ENCODE measurements at regions not wholly inside any gene's neighbourhood (a gene's known extent, or its start where the extent isn't known, plus 50 kb on each side); places are given as distances from the start of the nearest gene placed in this dataset.
"Not testable (repeated sequence)": the region's sequence is repeated elsewhere in the genome, so short reads cannot be mapped to it uniquely, and the experiment has no call there.

DNA sequence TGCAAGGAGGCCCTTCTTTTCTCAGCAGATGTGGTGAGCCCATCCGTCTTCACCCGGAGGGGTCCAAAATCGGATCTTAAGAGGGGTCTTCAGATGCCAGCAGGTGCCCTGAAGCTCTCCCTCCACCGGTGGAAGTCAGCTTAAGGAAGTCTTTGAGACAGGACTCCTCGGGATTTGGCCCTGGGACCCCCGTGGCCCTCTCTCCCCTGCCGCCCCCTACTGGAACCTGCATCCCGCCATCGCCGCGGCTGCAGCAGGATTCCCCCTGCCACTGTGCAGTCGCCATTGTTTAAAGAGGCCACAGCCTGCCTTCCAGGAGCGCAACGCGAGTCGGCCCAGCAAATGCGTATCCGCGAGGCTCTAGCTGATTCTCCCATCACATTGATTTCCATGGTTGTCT is 292.5 kb upstream of the ZNF337 start:
- Histone ChIP-seq H2BK5ac (ENCODE audit: low read depth, low read length, poor library complexity, severe bottlenecking) (no peak overlapping the region), H3K79me1 (replicated peaks; ENCODE audit: low read length, poor library complexity, severe bottlenecking) (no peaks in the 10 kb centered on the region), H2AFZ (ENCODE audit: low read depth, low read length) (no peak overlapping the region), H2BK12ac (ENCODE audit: low read length in 2 of 2) (no peak overlapping the region), H3K27me3 (ENCODE audit: control insufficient read depth in 1 of 2, insufficient read depth in 1 of 2, low read length in 2 of 2) (peaks cover 0 to 34% of the 10 kb centered on the region in 2 experiments), H2BK120ac (ENCODE audit: low read depth, low read length) (no peak overlapping the region), H3K4me3 (ENCODE audit: insufficient read depth in 1 of 2, low read depth in 1 of 2, low read length in 2 of 2) (no peak overlapping the region), H2BK15ac (ENCODE audit: low read depth, poor library complexity, severe bottlenecking) (no peak overlapping the region), H3K9me3 (ENCODE audit: control insufficient read depth, low read length) (no peaks in the 10 kb centered on the region), H3K14ac (ENCODE audit: low read length in 2 of 2) (no peak overlapping the region), H3K18ac (ENCODE audit: low read depth in 1 of 2, low read length in 2 of 2) (no peak overlapping the region), H3K27ac (ENCODE audit: low read length, poor library complexity, severe bottlenecking) (no peak overlapping the region), H3K4me2 (ENCODE audit: low read length, poor library complexity, severe bottlenecking) (no peak overlapping the region), H3K4me1 (ENCODE audit: control insufficient read depth, insufficient read depth, low read depth, low read length) (no peaks in the 10 kb centered on the region), H3K9ac (ENCODE audit: low read length) (no peak overlapping the region), H3K36me3 (ENCODE audit: control insufficient read depth in 1 of 2, insufficient read depth in 2 of 2, low read depth in 1 of 2, low read length in 2 of 2) (no peaks in the 10 kb centered on the region), H2AK5ac (ENCODE audit: low read length, severe bottlenecking) (no peak overlapping the region), H3K4ac (ENCODE audit: low read depth in 1 of 2, low read length in 2 of 2) (no peak overlapping the region), H4K91ac (ENCODE audit: low read length) (no peak overlapping the region), H3K23ac (ENCODE audit: low read length in 2 of 2) (no peak overlapping the region), H4K8ac (ENCODE audit: low read length) (no peak overlapping the region)
- no peak for DNase-seq
- WGBS: 90% methylated on average over 19 of the region's 19 CpGs

DNA sequence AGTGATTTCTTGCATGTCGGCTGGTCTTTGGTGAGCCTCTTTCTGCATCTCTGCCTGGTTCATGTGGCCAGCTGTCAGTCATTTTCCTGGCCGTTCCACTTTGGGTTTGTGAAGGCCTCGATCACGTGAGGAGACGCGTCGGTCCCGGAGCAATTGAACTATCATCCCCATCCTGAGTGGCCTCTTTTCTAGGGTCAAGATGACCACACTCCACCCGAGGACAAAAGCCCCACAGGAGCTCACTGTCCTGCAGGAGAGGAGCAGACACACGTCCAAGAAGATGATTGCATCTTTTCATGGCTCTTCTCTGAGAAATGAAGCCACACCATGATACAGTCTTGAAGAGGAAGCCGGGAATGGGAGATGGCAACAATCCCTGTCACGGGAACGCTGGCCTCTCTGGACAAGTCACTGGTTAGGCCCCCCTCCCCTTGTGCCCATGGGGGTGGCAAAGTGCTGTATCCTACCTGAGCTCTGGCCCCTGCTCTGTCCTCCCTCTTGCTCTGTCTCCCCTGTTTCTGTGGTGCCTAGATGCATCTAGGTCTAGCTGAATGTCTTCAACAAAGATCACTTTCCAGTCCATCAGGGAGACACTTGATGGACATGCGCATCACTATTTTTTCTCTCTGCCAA is 291.4 kb upstream of the ZNF337 start:
- H3K4me2 ChIP-seq (ENCODE audit: low read length, poor library complexity, severe bottlenecking); H3K36me3 ChIP-seq (ENCODE audit: control insufficient read depth in 1 of 2, insufficient read depth in 2 of 2, low read depth in 1 of 2, low read length in 2 of 2); H4K8ac ChIP-seq (ENCODE audit: low read length); H3K4ac ChIP-seq (ENCODE audit: low read depth in 1 of 2, low read length in 2 of 2); H2BK5ac ChIP-seq (ENCODE audit: low read depth, low read length, poor library complexity, severe bottlenecking); H3K4me1 ChIP-seq (ENCODE audit: control insufficient read depth, insufficient read depth, low read depth, low read length); H2BK15ac ChIP-seq (ENCODE audit: low read depth, poor library complexity, severe bottlenecking); H2BK120ac ChIP-seq (ENCODE audit: low read depth, low read length); DNase-seq; H3K9ac ChIP-seq (ENCODE audit: low read length); H3K14ac ChIP-seq (ENCODE audit: low read length in 2 of 2); H3K4me3 ChIP-seq (ENCODE audit: insufficient read depth in 1 of 2, low read depth in 1 of 2, low read length in 2 of 2); H3K27ac ChIP-seq (ENCODE audit: low read length, poor library complexity, severe bottlenecking); H3K18ac ChIP-seq (ENCODE audit: low read depth in 1 of 2, low read length in 2 of 2); H2AFZ ChIP-seq (ENCODE audit: low read depth, low read length); H3K79me1 ChIP-seq (replicated peaks; ENCODE audit: low read length, poor library complexity, severe bottlenecking); H4K91ac ChIP-seq (ENCODE audit: low read length); H3K9me3 ChIP-seq (ENCODE audit: control insufficient read depth, low read length); H3K23ac ChIP-seq (ENCODE audit: low read length in 2 of 2); H2AK5ac ChIP-seq (ENCODE audit: low read length, severe bottlenecking); H2BK12ac ChIP-seq (ENCODE audit: low read length in 2 of 2): not testable (repeated sequence)
- 88% methylated on average over 14 of the region's 14 CpGs for WGBS
- H3K27me3 ChIP-seq (ENCODE audit: control insufficient read depth in 1 of 2, insufficient read depth in 1 of 2, low read length in 2 of 2): peaks cover 0 to 34% of the 10 kb centered on the region in 2 experiments

DNA sequence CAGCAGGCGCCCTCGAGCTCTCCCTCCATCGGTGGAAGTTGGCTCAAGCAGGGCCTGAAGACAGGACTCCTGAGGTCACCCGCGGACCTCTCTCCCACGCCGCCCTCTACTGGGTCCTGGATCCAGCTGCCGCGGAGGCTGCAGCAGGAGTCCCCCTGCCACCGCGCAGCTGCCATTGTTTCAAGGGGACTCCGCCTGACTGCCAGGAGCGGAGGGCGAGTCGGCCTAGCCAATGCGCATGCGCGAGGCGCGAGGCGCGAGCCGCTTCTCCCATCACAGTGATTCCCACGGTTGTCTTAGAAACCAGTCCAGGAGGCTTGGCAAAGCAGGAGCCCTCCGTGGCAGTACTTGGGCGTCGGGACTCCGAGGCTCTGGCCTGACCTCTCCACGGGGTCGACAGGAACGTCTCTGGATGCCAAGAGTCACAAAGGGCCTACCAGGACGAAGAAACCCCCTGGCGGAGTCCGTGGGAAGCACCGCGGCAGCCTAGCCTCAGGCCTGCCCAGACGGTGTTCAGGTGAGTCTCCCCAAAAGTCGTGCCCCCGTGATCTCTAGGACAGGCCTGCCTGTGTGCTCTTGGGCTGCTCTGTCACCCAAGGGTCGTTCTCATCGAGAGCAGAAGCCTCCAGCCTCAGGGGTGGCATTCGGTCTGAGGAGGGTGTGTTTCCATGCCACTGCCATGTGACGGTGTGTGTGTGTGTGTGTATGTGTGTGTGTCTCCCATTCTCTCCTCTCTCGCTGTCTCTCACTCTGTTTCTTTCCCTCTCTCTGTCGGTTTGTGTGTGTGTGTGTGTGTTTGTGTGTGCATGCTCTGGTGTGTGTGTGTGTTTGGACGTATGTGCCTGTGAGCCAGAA is 290.6 kb upstream of the ZNF337 start:
- Histone ChIP-seq H2BK12ac (ENCODE audit: low read length in 2 of 2) (no peak overlapping the region), H3K18ac (ENCODE audit: low read depth in 1 of 2, low read length in 2 of 2) (no peak overlapping the region), H3K23ac (ENCODE audit: low read length in 2 of 2) (no peak overlapping the region), H2AFZ (ENCODE audit: low read depth, low read length) (no peak overlapping the region), H3K14ac (ENCODE audit: low read length in 2 of 2) (no peak overlapping the region), H3K4me3 (ENCODE audit: insufficient read depth in 1 of 2, low read depth in 1 of 2, low read length in 2 of 2) (peak overlapping the region in 1 of 2 experiments; percentile 66), H2BK5ac (ENCODE audit: low read depth, low read length, poor library complexity, severe bottlenecking) (no peak overlapping the region), H3K27ac (ENCODE audit: low read length, poor library complexity, severe bottlenecking) (no peak overlapping the region), H2AK5ac (ENCODE audit: low read length, severe bottlenecking) (no peak overlapping the region), H2BK15ac (ENCODE audit: low read depth, poor library complexity, severe bottlenecking) (no peak overlapping the region), H3K4me2 (ENCODE audit: low read length, poor library complexity, severe bottlenecking) (no peak overlapping the region), H4K91ac (ENCODE audit: low read length) (no peak overlapping the region), H3K4me1 (ENCODE audit: control insufficient read depth, insufficient read depth, low read depth, low read length) (no peaks in the 10 kb centered on the region), H2BK120ac (ENCODE audit: low read depth, low read length) (no peak overlapping the region), H3K9ac (ENCODE audit: low read length) (no peak overlapping the region), H3K9me3 (ENCODE audit: control insufficient read depth, low read length) (no peaks in the 10 kb centered on the region), H4K8ac (ENCODE audit: low read length) (no peak overlapping the region), H3K27me3 (ENCODE audit: control insufficient read depth in 1 of 2, insufficient read depth in 1 of 2, low read length in 2 of 2) (peaks cover 0 to 31% of the 10 kb centered on the region in 2 experiments), H3K79me1 (replicated peaks; ENCODE audit: low read length, poor library complexity, severe bottlenecking) (no peaks in the 10 kb centered on the region), H3K4ac (ENCODE audit: low read depth in 1 of 2, low read length in 2 of 2) (no peak overlapping the region), H3K36me3 (ENCODE audit: control insufficient read depth in 1 of 2, insufficient read depth in 2 of 2, low read depth in 1 of 2, low read length in 2 of 2) (no peaks in the 10 kb centered on the region)
- WGBS: 89% methylated on average over 43 of the region's 46 CpGs
- no peak for DNase-seq

DNA sequence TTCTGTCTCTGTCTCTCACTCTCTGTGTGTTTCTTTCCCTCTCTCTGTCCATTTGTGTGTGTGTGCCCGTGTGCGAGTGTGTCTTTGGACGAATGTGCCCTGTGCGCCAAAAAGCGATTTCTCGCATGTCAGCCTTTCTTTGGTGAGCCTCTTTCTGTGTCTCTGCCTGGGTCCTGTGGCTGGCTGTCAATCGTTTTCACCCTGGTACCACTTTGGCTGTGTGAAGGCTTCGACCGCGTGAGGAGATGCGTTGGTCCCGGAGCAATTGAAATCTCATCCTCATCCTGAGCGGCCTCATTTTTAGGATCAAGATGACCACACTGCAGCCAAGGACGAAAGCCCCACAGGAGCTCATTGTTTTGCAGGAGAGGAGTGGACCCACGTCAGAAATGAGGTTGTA is 288.9 kb upstream of the ZNF337 start:
- no peak overlapping the region for H3K27ac ChIP-seq (ENCODE audit: low read length, poor library complexity, severe bottlenecking)
- no peaks in the 10 kb centered on the region for H3K4me1 ChIP-seq (ENCODE audit: control insufficient read depth, insufficient read depth, low read depth, low read length)

More for the DNA sequence above, 288.9 kb upstream of the ZNF337 start:
- Histone ChIP-seq H3K4me3 (ENCODE audit: insufficient read depth in 1 of 2, low read depth in 1 of 2, low read length in 2 of 2) (no peak overlapping the region), H2AFZ (ENCODE audit: low read depth, low read length) (no peak overlapping the region), H3K4ac (ENCODE audit: low read depth in 1 of 2, low read length in 2 of 2) (no peak overlapping the region), H2BK15ac (ENCODE audit: low read depth, poor library complexity, severe bottlenecking) (no peak overlapping the region), H2BK120ac (ENCODE audit: low read depth, low read length) (no peak overlapping the region), H3K9ac (ENCODE audit: low read length) (no peak overlapping the region), H2BK12ac (ENCODE audit: low read length in 2 of 2) (no peak overlapping the region), H3K23ac (ENCODE audit: low read length in 2 of 2) (no peak overlapping the region), H3K4me2 (ENCODE audit: low read length, poor library complexity, severe bottlenecking) (no peak overlapping the region), H4K91ac (ENCODE audit: low read length) (no peak overlapping the region), H4K8ac (ENCODE audit: low read length) (no peak overlapping the region), H3K18ac (ENCODE audit: low read depth in 1 of 2, low read length in 2 of 2) (no peak overlapping the region), H3K36me3 (ENCODE audit: control insufficient read depth in 1 of 2, insufficient read depth in 2 of 2, low read depth in 1 of 2, low read length in 2 of 2) (no peaks in the 10 kb centered on the region), H3K14ac (ENCODE audit: low read length in 2 of 2) (no peak overlapping the region), H3K79me1 (replicated peaks; ENCODE audit: low read length, poor library complexity, severe bottlenecking) (no peaks in the 10 kb centered on the region), H3K27me3 (ENCODE audit: control insufficient read depth in 1 of 2, insufficient read depth in 1 of 2, low read length in 2 of 2) (peaks cover 0 to 27% of the 10 kb centered on the region in 2 experiments), H2BK5ac (ENCODE audit: low read depth, low read length, poor library complexity, severe bottlenecking) (no peak overlapping the region), H2AK5ac (ENCODE audit: low read length, severe bottlenecking) (no peak overlapping the region), H3K9me3 (ENCODE audit: control insufficient read depth, low read length) (no peaks in the 10 kb centered on the region)
- no peak for DNase-seq
- WGBS: 86% methylated on average over 15 of the region's 15 CpGs
